ENCODE measurements at regions not wholly inside any gene's neighbourhood (a gene's known extent, or its start where the extent isn't known, plus 50 kb on each side); places are given as distances from the start of the nearest gene placed in this dataset.

GRCh38 chr6:82095091-82095490, 152.5 kb downstream of the IBTK start:
- no peak for TF ChIP-seq FOXM1 (IDR thresholded peaks at IDR 0.05; ENCODE audit: borderline replicate concordance)
- TF ChIP-seq ELF4 (IDR thresholded peaks at IDR 0.05) = no peak
- no peak for TF ChIP-seq BHLHE40 (IDR thresholded peaks at IDR 0.05; ENCODE audit: borderline replicate concordance)
- no peak for TF ChIP-seq CTBP1 (IDR thresholded peaks at IDR 0.05; ENCODE audit: borderline replicate concordance)
- TF ChIP-seq SP1 (IDR thresholded peaks at IDR 0.05) = no peak
- TF ChIP-seq TARDBP (IDR thresholded peaks at IDR 0.05) = no peak
- no peak for TF ChIP-seq SUZ12 (IDR thresholded peaks at IDR 0.05)
